C4-2B (cell line): ENCODE measurements at regions not wholly inside any gene's neighbourhood (a gene's known extent, or its start where the extent isn't known, plus 50 kb on each side); places are given as distances from the start of the nearest gene placed in this dataset.

Experiments used
- CTCF ChIP-seq: fragments of 450-650 bp; conservative IDR thresholded peaks from 2 replicates; pipeline ENCODE4 v1.5.1; 2017; ENCODE audit warnings: mild to moderate bottlenecking
- ZFX ChIP-seq: fragments of 450-650 bp; IDR thresholded peaks from 2 replicates; pipeline ENCODE4 v1.6.1; 2017

GRCh38 chr4:14928035-14928434 is 74.2 kb upstream of the CPEB2 start:
- TF ChIP-seq CTCF (no peak), ZFX (no peak)
